LNCAP (cell line): ENCODE measurements at regions not wholly inside any gene's neighbourhood (a gene's known extent, or its start where the extent isn't known, plus 50 kb on each side); places are given as distances from the start of the nearest gene placed in this dataset.

Experiments
- CTCF ChIP-seq: fragments of 450-650 bp; IDR thresholded peaks from 2 replicates; pipeline ENCODE4 v1.5.1; 2017; ENCODE audit warnings: mild to moderate bottlenecking

- TF ChIP-seq CTCF = no peak
These were observed 1181.7 kb downstream of the EFNA5 start for GRCh38 chr5:106489004-106489403.

GRCh38 chr5:106488407-106488806, 1182.3 kb downstream of the EFNA5 start:
- no peak for TF ChIP-seq CTCF

GRCh38 chr5:106481374-106481773, 1189.4 kb downstream of the EFNA5 start:
- no peak for TF ChIP-seq CTCF

- no peak for TF ChIP-seq CTCF
These were observed 1194.1 kb downstream of the EFNA5 start for GRCh38 chr5:106476630-106477029.

- TF ChIP-seq CTCF = no peak
These were observed 1196.7 kb downstream of the EFNA5 start for GRCh38 chr5:106474066-106474465.

GRCh38 chr5:106459541-106459940, 1211.2 kb downstream of the EFNA5 start:
- TF ChIP-seq CTCF = no peak

GRCh38 chr5:106454651-106455415, 1215.9 kb downstream of the EFNA5 start:
- peak; percentile 46; the same call in 1 of the 2 replicates for TF ChIP-seq CTCF

GRCh38 chr5:106454050-106454449, 1216.7 kb downstream of the EFNA5 start:
- TF ChIP-seq CTCF = no peak
